B cell (primary cell): ENCODE measurements at regions not wholly inside any gene's neighbourhood (a gene's known extent, or its start where the extent isn't known, plus 50 kb on each side); places are given as distances from the start of the nearest gene placed in this dataset.

Experiments used
- CTCF ChIP-seq: fragments of 200-600 bp; IDR thresholded peaks from one replicate; pipeline ENCODE4 v1.8.0; 2022; ENCODE audit warnings: antibody characterized with exemption, mild to moderate bottlenecking
- EZH2 ChIP-seq: IDR thresholded peaks from 2 replicates; pipeline ENCODE4 v1.6.1; 2012; ENCODE audit warnings: borderline replicate concordance, low read depth, mild to moderate bottlenecking, moderate library complexity, low read length; ENCODE audit not compliant: insufficient read depth, poor library complexity, severe bottlenecking

- TF ChIP-seq CTCF: no peak
- no peak for TF ChIP-seq EZH2
Observed at GRCh38 chr9:2568689-2569088, 52.9 kb upstream of the VLDLR start.
